K562 (cell line): ENCODE measurements at regions not wholly inside any gene's neighbourhood (a gene's known extent, or its start where the extent isn't known, plus 50 kb on each side); places are given as distances from the start of the nearest gene placed in this dataset.

ENCODE experiments used
- ETV6 ChIP-seq, 3 experiments: fragments of 150-350 bp in 1 of 3; sonication (generic) in 1 of 3; formaldehyde crosslinking in 1 of 3; IDR thresholded peaks; 2 replicates each; pipeline versions ENCODE4 v1.6.1 to v1.8.0; 2014 to 2022; ENCODE audit warnings: borderline replicate concordance in 2 of 3, low read depth in 2 of 3, antibody characterized with exemption in 1 of 3, low read length in 1 of 3, mild to moderate bottlenecking in 1 of 3, missing genetic modification reagents in 1 of 3
- FOXJ3 ChIP-seq: sonication (generic); formaldehyde crosslinking; IDR thresholded peaks from 2 replicates; pipeline ENCODE4 v1.4.0; 2020; ENCODE audit warnings: mild to moderate bottlenecking, missing genetic modification reagents
- HNRNPH1 ChIP-seq: fragments of 200-400 bp; formaldehyde crosslinking; optimal IDR thresholded peaks from 2 replicates; pipeline ENCODE3; 2017; ENCODE audit warnings: low read depth, mild to moderate bottlenecking, low read length, moderate library complexity
- PRMT5 ChIP-seq: sonication (generic); formaldehyde crosslinking; IDR thresholded peaks from 2 replicates; pipeline ENCODE4 v1.5.0; 2020; ENCODE audit warnings: missing genetic modification reagents
- RAD21 ChIP-seq, 2 experiments: fragments of 250-450 bp in 1 of 2; fragments of 450-650 bp in 1 of 2; sonication (Bioruptor Pico) in 1 of 2; formaldehyde crosslinking in 1 of 2; IDR thresholded peaks in 1 of 2; conservative IDR thresholded peaks in 1 of 2; 2 replicates each; pipeline versions ENCODE4 v1.4.0 to v1.8.0; 2020 to 2022; ENCODE audit warnings: mild to moderate bottlenecking in 2 of 2, moderate library complexity in 1 of 2
- ZNF197 ChIP-seq: fragments of 200-800 bp; sonication (Bioruptor generic); IDR thresholded peaks from 2 replicates; pipeline ENCODE4 v1.6.1; 2016; ENCODE audit warnings: low read depth, missing genetic modification characterization, missing compliant biosample characterization
- ZNF224 ChIP-seq: sonication (generic); formaldehyde crosslinking; IDR thresholded peaks from 2 replicates; pipeline ENCODE4 v1.8.0; 2022; ENCODE audit warnings: mild to moderate bottlenecking, missing genetic modification reagents
- ZNF79 ChIP-seq: fragments of 250-450 bp; sonication (Bioruptor Pico); IDR thresholded peaks from 2 replicates; pipeline ENCODE4 v1.4.0; 2020; ENCODE audit warnings: low read depth, mild to moderate bottlenecking, moderate library complexity
- TF ChIP-seq, protein P1 (sequence below): fragments of 450-650 bp; IDR thresholded peaks from one replicate; pipeline ENCODE4 v1.6.1; 2018; ENCODE audit warnings: mild to moderate bottlenecking, moderate library complexity; ENCODE audit not compliant: partially characterized antibody

DNA sequence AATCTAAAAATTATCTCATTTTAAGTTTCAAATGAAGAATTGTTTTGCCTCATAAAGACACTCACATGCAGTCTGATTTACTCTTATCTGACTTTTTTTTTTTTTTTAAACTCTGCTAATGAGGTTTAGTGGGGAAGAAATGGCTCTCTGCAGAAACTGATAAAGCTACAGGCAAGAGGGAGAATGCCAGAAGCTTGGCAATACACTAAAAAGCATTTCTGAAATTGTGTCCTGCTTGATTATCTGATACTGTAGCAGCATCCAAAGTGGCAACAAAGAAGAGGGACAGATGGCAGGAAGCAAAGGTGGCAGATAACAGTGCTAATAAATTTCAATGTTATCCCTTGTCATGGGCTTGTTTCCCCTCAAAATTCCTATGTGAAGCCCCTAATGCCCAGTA lies 1744.9 kb downstream of the NCAM2 start:
- TF ChIP-seq, protein P1, sequence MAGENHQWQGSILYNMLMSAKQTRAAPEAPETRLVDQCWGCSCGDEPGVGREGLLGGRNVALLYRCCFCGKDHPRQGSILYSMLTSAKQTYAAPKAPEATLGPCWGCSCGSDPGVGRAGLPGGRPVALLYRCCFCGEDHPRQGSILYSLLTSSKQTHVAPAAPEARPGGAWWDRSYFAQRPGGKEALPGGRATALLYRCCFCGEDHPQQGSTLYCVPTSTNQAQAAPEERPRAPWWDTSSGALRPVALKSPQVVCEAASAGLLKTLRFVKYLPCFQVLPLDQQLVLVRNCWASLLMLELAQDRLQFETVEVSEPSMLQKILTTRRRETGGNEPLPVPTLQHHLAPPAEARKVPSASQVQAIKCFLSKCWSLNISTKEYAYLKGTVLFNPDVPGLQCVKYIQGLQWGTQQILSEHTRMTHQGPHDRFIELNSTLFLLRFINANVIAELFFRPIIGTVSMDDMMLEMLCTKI, result no peak
- TF ChIP-seq HNRNPH1 (no peak), RAD21 (CRISPR knock-in tag; conservative IDR thresholded peaks at IDR 0.05 in 1 of 2, IDR thresholded peaks at IDR 0.05 in 1 of 2) (no peak), ZNF224 (CRISPR knock-in tag) (no peak), PRMT5 (CRISPR knock-in tag) (no peak), FOXJ3 (no peak), ZNF79 (CRISPR knock-in tag) (no peak), ZNF197 (CRISPR knock-in tag) (no peak), ETV6 (IDR thresholded peaks at IDR 0.05; ENCODE audit: borderline replicate concordance in 1 of 2, low read depth in 2 of 2, low read length in 1 of 2) (no peak), ETV6 (CRISPR knock-in tag; IDR thresholded peaks at IDR 0.05; ENCODE audit: borderline replicate concordance) (no peak)
